NCI-H460 (cell line): ENCODE measurements at regions not wholly inside any gene's neighbourhood (a gene's known extent, or its start where the extent isn't known, plus 50 kb on each side); places are given as distances from the start of the nearest gene placed in this dataset.

ENCODE experiments used
- DNase-seq: peaks from one replicate; pipeline ENCODE4 v3.0.0-alpha.2; 2016; ENCODE audit warnings: low read depth; ENCODE audit errors: extremely low read depth

GRCh38 chr12:131368668-131369071 is 342.2 kb upstream of the SFSWAP start:
- no peak for DNase-seq

- DNase-seq: no peak
Measured at GRCh38 chr12:131369094-131369845, 341.6 kb upstream of the SFSWAP start.

GRCh38 chr12:131370321-131370720 is 340.6 kb upstream of the SFSWAP start:
- DNase-seq: no peak

- DNase-seq: peak; percentile 97
Measured at GRCh38 chr12:131370791-131371347, 340.0 kb upstream of the SFSWAP start.

GRCh38 chr12:131371401-131372170 is 339.3 kb upstream of the SFSWAP start:
- peak; percentile 80 for DNase-seq

GRCh38 chr12:131372171-131372475 is 338.8 kb upstream of the SFSWAP start:
- no peak for DNase-seq

- no peak for DNase-seq
Measured at GRCh38 chr12:131372706-131373195, 338.1 kb upstream of the SFSWAP start.

- DNase-seq: no peak
Measured at GRCh38 chr12:131375261-131375971, 335.5 kb upstream of the SFSWAP start.

GRCh38 chr12:131375972-131376345 is 334.9 kb upstream of the SFSWAP start:
- DNase-seq: no peak

- DNase-seq: no peak
Measured at GRCh38 chr12:131378176-131378842, 332.6 kb upstream of the SFSWAP start.

GRCh38 chr12:131378861-131379665 is 331.8 kb upstream of the SFSWAP start:
- DNase-seq: no peak

GRCh38 chr12:131379738-131380137 is 331.2 kb upstream of the SFSWAP start:
- no peak for DNase-seq

- DNase-seq: no peak
Measured at GRCh38 chr12:131380220-131380964, 330.5 kb upstream of the SFSWAP start.

GRCh38 chr12:131380965-131381705 is 329.8 kb upstream of the SFSWAP start:
- DNase-seq: no peak

- DNase-seq: no peak
Measured at GRCh38 chr12:131381716-131382430, 329.0 kb upstream of the SFSWAP start.

- no peak for DNase-seq
Measured at GRCh38 chr12:131383291-131383690, 327.6 kb upstream of the SFSWAP start.

- DNase-seq: no peak
Measured at GRCh38 chr12:131383741-131384543, 326.9 kb upstream of the SFSWAP start.
